PC-3 (cell line): ENCODE measurements at regions not wholly inside any gene's neighbourhood (a gene's known extent, or its start where the extent isn't known, plus 50 kb on each side); places are given as distances from the start of the nearest gene placed in this dataset.

ENCODE experiments used
- ATAC-seq: fragments of 200-7000 bp; cut with Tn5 transposase; 2 replicates; pipeline ENCODE4 v1.9.1; 2020; ENCODE audit warnings: mild to moderate bottlenecking, moderate library complexity
- BruUV-seq: library from RNA; stranded (reverse); fragments of 400-500 nt; replicated peaks from 2 replicates; lab custom pipeline; 2021; lab: Mats Ljungman, UMichigan
- CTCF ChIA-PET: fragments of 300-600 bp; sonication (Branson Sonifier 250); formaldehyde crosslinking; loops from one replicate; lab custom pipeline; 2022; ENCODE audit warnings: antibody characterized with exemption; lab: Charles Lee
- POLR2A ChIA-PET: fragments of 300-600 bp; sonication (Branson Sonifier 250); formaldehyde crosslinking; loops from one replicate; lab custom pipeline; 2022; ENCODE audit warnings: antibody characterized with exemption; ENCODE audit not compliant: unreplicated experiment; lab: Charles Lee
- DNase-seq: peaks from one replicate; pipeline ENCODE4 v3.0.0-alpha.2; 2015
- H2AFZ ChIP-seq: fragments of 300-600 bp; sonication (generic); 2 replicates; pipeline ENCODE4 v1.6.0; 2016; ENCODE audit warnings: antibody characterized with exemption, low read length
- H3F3A ChIP-seq: fragments of 300-600 bp; sonication (generic); one replicate; pipeline ENCODE4 v1.6.0; 2017; ENCODE audit warnings: antibody characterized with exemption, low read length, control low read depth, mild to moderate bottlenecking; ENCODE audit not compliant: unreplicated experiment
- H3K27ac ChIP-seq: fragments of 300-600 bp; sonication (generic); 2 replicates; pipeline ENCODE4 v1.5.1; 2016; ENCODE audit warnings: mild to moderate bottlenecking, low read length
- H3K27me3 ChIP-seq: fragments of 300-600 bp; sonication (generic); 2 replicates; pipeline ENCODE4 v1.6.1; 2016; ENCODE audit warnings: low read length, mixed read lengths
- H3K36me3 ChIP-seq: fragments of 300-600 bp; sonication (generic); 2 replicates; pipeline ENCODE4 v1.6.1; 2016; ENCODE audit warnings: low read depth, mixed run types, low read length, mixed read lengths
- H3K4me1 ChIP-seq: fragments of 300-600 bp; sonication (generic); 2 replicates; pipeline ENCODE4 v1.5.1; 2016; ENCODE audit warnings: low read length; ENCODE audit not compliant: insufficient read depth
- H3K4me2 ChIP-seq: fragments of 300-600 bp; sonication (generic); 2 replicates; pipeline ENCODE4 v1.6.0; 2016; ENCODE audit warnings: low read length
- H3K4me3 ChIP-seq: fragments of 300-600 bp; sonication (generic); 2 replicates; pipeline ENCODE4 v1.5.1; 2016; ENCODE audit warnings: mild to moderate bottlenecking, low read length, mixed read lengths
- H3K79me2 ChIP-seq: fragments of 300-600 bp; sonication (generic); 2 replicates; pipeline ENCODE4 v1.6.1; 2017; ENCODE audit warnings: low read length, mixed read lengths
- H3K9ac ChIP-seq: fragments of 300-600 bp; sonication (generic); 2 replicates; pipeline ENCODE4 v1.6.0; 2016; ENCODE audit warnings: mild to moderate bottlenecking, low read length
- H3K9me2 ChIP-seq: fragments of 300-600 bp; sonication (generic); replicated peaks from 2 replicates; pipeline ENCODE4 v1.6.1; 2016; ENCODE audit warnings: mixed run types, low read length, mixed read lengths
- H3K9me3 ChIP-seq: fragments of 300-600 bp; sonication (generic); 2 replicates; pipeline ENCODE4 v1.6.1; 2016; ENCODE audit warnings: low read length, mixed read lengths
- H4K20me1 ChIP-seq: fragments of 300-600 bp; sonication (generic); 2 replicates; pipeline ENCODE4 v1.6.1; 2016; ENCODE audit warnings: low read length, mixed read lengths
- CTCF ChIP-seq: fragments of 300-600 bp; sonication (generic); conservative IDR thresholded peaks from 2 replicates; pipeline ENCODE4 v1.5.1; 2017; ENCODE audit warnings: antibody characterized with exemption, low read depth, mild to moderate bottlenecking, low read length
- EZH2 ChIP-seq: fragments of 300-600 bp; sonication (generic); IDR thresholded peaks from one replicate; pipeline ENCODE4 v1.6.1; 2017; ENCODE audit warnings: antibody characterized with exemption, mild to moderate bottlenecking, low read length; ENCODE audit not compliant: unreplicated experiment
- EZH2phosphoT487 ChIP-seq: fragments of 300-600 bp; sonication (generic); IDR thresholded peaks from 2 replicates; pipeline ENCODE4 v1.6.1; 2018; ENCODE audit warnings: mild to moderate bottlenecking, antibody characterized with exemption, low read length, borderline replicate concordance
- intact Hi-C: fragments of 100-400 bp; cut with micrococcal nuclease; formaldehyde crosslinking; loops from 2 replicates; pipeline ENCODE4 v1.9.0; 2023

GRCh38 chr3:147688868-147689267, 279.7 kb downstream of the ZIC1 start:
- H3K27ac ChIP-seq = no peak overlapping the region
- H3F3A ChIP-seq = no peaks in the 10 kb centered on the region
- H3K27me3 ChIP-seq = peaks cover 6% of the 10 kb centered on the region; the same call in 1 of the 2 replicates
- H4K20me1 ChIP-seq = no peaks in the 10 kb centered on the region
- no peak overlapping the region for H3K9ac ChIP-seq
- no peaks in the 10 kb centered on the region for H3K9me2 ChIP-seq
- H3K79me2 ChIP-seq = no peaks in the 10 kb centered on the region
- H3K4me1 ChIP-seq = no peaks in the 10 kb centered on the region
- TF ChIP-seq EZH2phosphoT487 = no peak
- TF ChIP-seq EZH2 = no peak
- no peak for TF ChIP-seq CTCF
- CTCF ChIA-PET = no interaction called here
- no peak overlapping the region for H3K4me3 ChIP-seq
- no peak for DNase-seq
- ATAC-seq = no peak
- no peak overlapping the region for H2AFZ ChIP-seq
- H3K36me3 ChIP-seq = no peaks in the 10 kb centered on the region
- POLR2A ChIA-PET = no interaction called here
- H3K9me3 ChIP-seq = no peaks in the 10 kb centered on the region
- intact Hi-C loops = no loop called here
- BruUV-seq = no TSS peak
- no peak overlapping the region for H3K4me2 ChIP-seq

GRCh38 chr3:147699175-147699838, 290.1 kb downstream of the ZIC1 start:
- ChIA-PET CTCF (no interaction called here), POLR2A (no interaction called here)
- TF ChIP-seq EZH2 = no peak
- TF ChIP-seq CTCF = no peak
- TF ChIP-seq EZH2phosphoT487 = no peak
- H2AFZ ChIP-seq = no peak overlapping the region
- intact Hi-C loops = no loop called here
- no peak overlapping the region for H3K9ac ChIP-seq
- H4K20me1 ChIP-seq = no peaks in the 10 kb centered on the region
- no peak overlapping the region for H3K4me3 ChIP-seq
- H3K27ac ChIP-seq = no peak overlapping the region
- H3K9me2 ChIP-seq = no peaks in the 10 kb centered on the region
- ATAC-seq = no peak
- no peak overlapping the region for H3K4me2 ChIP-seq
- H3K9me3 ChIP-seq = no peaks in the 10 kb centered on the region
- peak; percentile 59 for DNase-seq
- no TSS peak for BruUV-seq
- H3K36me3 ChIP-seq = no peaks in the 10 kb centered on the region
- H3K27me3 ChIP-seq = no peaks in the 10 kb centered on the region
- H3K79me2 ChIP-seq = no peaks in the 10 kb centered on the region
- 0 out of 2 replicates have a peak, but pooled peaks cover 8% of the 10 kb centered on the region for H3K4me1 ChIP-seq
- no peaks in the 10 kb centered on the region for H3F3A ChIP-seq

GRCh38 chr3:147701195-147701594, 292.0 kb downstream of the ZIC1 start:
- TF ChIP-seq EZH2 = no peak
- TF ChIP-seq CTCF = no peak
- no TSS peak for BruUV-seq
- intact Hi-C loops = no loop called here

More at GRCh38 chr3:147701195-147701594, 292.0 kb downstream of the ZIC1 start:
- H3K36me3 ChIP-seq = no peaks in the 10 kb centered on the region
- no peak overlapping the region for H2AFZ ChIP-seq
- ChIA-PET CTCF (no interaction called here), POLR2A (no interaction called here)
- H3K4me1 ChIP-seq = 0 out of 2 replicates have a peak, but pooled peaks cover 8% of the 10 kb centered on the region
- no peaks in the 10 kb centered on the region for H3F3A ChIP-seq
- no peak overlapping the region for H3K4me3 ChIP-seq
- no peak overlapping the region for H3K4me2 ChIP-seq
- no peaks in the 10 kb centered on the region for H3K27me3 ChIP-seq
- H3K27ac ChIP-seq = no peak overlapping the region
- H4K20me1 ChIP-seq = no peaks in the 10 kb centered on the region
- no peak for ATAC-seq
- H3K79me2 ChIP-seq = no peaks in the 10 kb centered on the region
- no peak overlapping the region for H3K9ac ChIP-seq
- no peaks in the 10 kb centered on the region for H3K9me3 ChIP-seq
- H3K9me2 ChIP-seq = no peaks in the 10 kb centered on the region
- no peak for DNase-seq
